Loucy (cell line): ENCODE measurements at regions not wholly inside any gene's neighbourhood (a gene's known extent, or its start where the extent isn't known, plus 50 kb on each side); places are given as distances from the start of the nearest gene placed in this dataset.

Source experiments
- H2AFZ ChIP-seq: fragments of 200-600 bp; sonication (generic); 2 replicates; pipeline ENCODE4 v1.6.0; 2016; ENCODE audit warnings: antibody characterized with exemption, mild to moderate bottlenecking, low read length, moderate library complexity
- H3F3A ChIP-seq: fragments of 200-600 bp; 2 replicates; pipeline ENCODE4 v1.6.0; 2016; ENCODE audit warnings: antibody characterized with exemption, low read depth, mild to moderate bottlenecking
- H3K27me3 ChIP-seq: fragments of 200-600 bp; sonication (generic); 2 replicates; pipeline ENCODE4 v1.6.1; 2014; ENCODE audit warnings: low read length, mild to moderate bottlenecking; ENCODE audit not compliant: insufficient read depth, poor library complexity, severe bottlenecking
- H3K36me3 ChIP-seq: fragments of 200-600 bp; sonication (generic); 2 replicates; pipeline ENCODE4 v1.6.1; 2016; ENCODE audit warnings: low read length; ENCODE audit not compliant: insufficient read depth
- H3K4me1 ChIP-seq: fragments of 200-600 bp; sonication (generic); 2 replicates; pipeline ENCODE4 v1.5.1; 2014; ENCODE audit warnings: low read length, mild to moderate bottlenecking; ENCODE audit not compliant: insufficient read depth, poor library complexity, severe bottlenecking
- H3K4me2 ChIP-seq: fragments of 200-600 bp; sonication (generic); 2 replicates; pipeline ENCODE4 v1.6.0; 2014; ENCODE audit warnings: antibody characterized with exemption, low read length, low read depth, mild to moderate bottlenecking; ENCODE audit not compliant: poor library complexity, severe bottlenecking
- H3K4me3 ChIP-seq: fragments of 200-600 bp; sonication (generic); 2 replicates; pipeline ENCODE4 v1.5.1; 2014; ENCODE audit warnings: low read length, mild to moderate bottlenecking, mixed read lengths; ENCODE audit not compliant: poor library complexity, severe bottlenecking
- H3K79me2 ChIP-seq: fragments of 200-600 bp; sonication (generic); 2 replicates; pipeline ENCODE4 v1.6.1; 2014; ENCODE audit warnings: low read length; ENCODE audit not compliant: insufficient read depth
- H3K9ac ChIP-seq: fragments of 200-600 bp; sonication (generic); 2 replicates; pipeline ENCODE4 v1.6.0; 2014; ENCODE audit warnings: mild to moderate bottlenecking, low read depth, low read length, moderate library complexity; ENCODE audit not compliant: poor library complexity, severe bottlenecking
- H3K9me2 ChIP-seq: fragments of 200-600 bp; sonication (generic); replicated peaks from 2 replicates; pipeline ENCODE4 v1.6.1; 2016; ENCODE audit warnings: low read depth, low read length, mixed read lengths
- H3K9me3 ChIP-seq: fragments of 200-600 bp; sonication (generic); 2 replicates; pipeline ENCODE4 v1.6.1; 2014; ENCODE audit warnings: mild to moderate bottlenecking, antibody characterized with exemption, low read length, low read depth; ENCODE audit not compliant: insufficient read depth
- H4K20me1 ChIP-seq: fragments of 200-600 bp; sonication (generic); 2 replicates; pipeline ENCODE4 v1.6.0; 2014; ENCODE audit warnings: antibody characterized with exemption, low read length, mild to moderate bottlenecking; ENCODE audit not compliant: insufficient read depth, poor library complexity, severe bottlenecking
- EZH2phosphoT487 ChIP-seq: fragments of 200-600 bp; IDR thresholded peaks from 2 replicates; pipeline ENCODE4 v1.6.1; 2018; ENCODE audit warnings: antibody characterized with exemption, mild to moderate bottlenecking, moderate library complexity, borderline replicate concordance
- TF ChIP-seq, protein P1 (sequence below): fragments of 200-600 bp; sonication (generic); conservative IDR thresholded peaks from 2 replicates; pipeline ENCODE4 v1.5.1; 2014; ENCODE audit warnings: mild to moderate bottlenecking, antibody characterized with exemption, low read length

DNA sequence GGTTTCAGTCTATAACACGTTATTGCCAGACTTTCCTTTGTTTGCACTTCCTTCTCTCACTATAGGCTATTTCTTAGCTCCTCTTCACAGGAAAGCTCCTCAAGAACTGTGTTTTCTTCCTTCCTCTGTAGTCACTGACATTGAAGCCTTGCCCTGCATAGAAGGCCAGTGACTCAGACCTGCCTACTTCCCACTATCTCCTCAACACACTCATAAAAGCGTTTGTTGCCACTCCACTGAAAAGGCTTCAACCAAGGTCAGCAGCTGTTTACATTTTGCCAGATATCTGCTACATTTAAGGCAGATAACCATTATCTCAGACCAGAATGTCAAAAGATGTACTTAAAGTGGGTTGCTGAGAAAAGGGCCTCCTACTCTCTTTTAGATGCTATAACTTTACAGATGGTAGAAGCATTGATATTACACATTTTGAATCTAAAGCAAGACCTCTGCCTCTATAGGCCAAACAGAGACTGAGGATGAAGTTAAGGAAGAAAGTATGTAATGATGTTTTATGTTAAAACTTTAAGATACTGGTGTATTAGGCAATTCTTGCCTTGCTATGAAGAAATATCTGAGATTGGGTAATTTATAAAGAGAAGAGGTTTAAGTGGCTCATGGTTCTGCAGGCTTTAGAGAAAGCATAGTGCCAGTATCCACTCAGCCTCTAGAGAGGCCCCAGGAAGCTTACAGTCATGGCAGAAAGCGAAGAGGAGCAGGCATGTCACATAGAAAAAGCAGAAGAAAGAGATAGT lies 233.3 kb upstream of the FLRT2 start:
- Histone ChIP-seq H2AFZ (no peak overlapping the region), H3K9me2 (no peaks in the 10 kb centered on the region), H3K79me2 (no peaks in the 10 kb centered on the region), H3K9ac (no peak overlapping the region), H3K4me2 (no peak overlapping the region), H3F3A (no peaks in the 10 kb centered on the region), H3K36me3 (no peaks in the 10 kb centered on the region), H3K4me1 (peaks cover 6% of the 10 kb centered on the region), H3K27me3 (no peaks in the 10 kb centered on the region), H3K9me3 (no peaks in the 10 kb centered on the region), H4K20me1 (no peaks in the 10 kb centered on the region), H3K4me3 (no peak overlapping the region)
- TF ChIP-seq EZH2phosphoT487, result no peak
- TF ChIP-seq, protein P1, sequence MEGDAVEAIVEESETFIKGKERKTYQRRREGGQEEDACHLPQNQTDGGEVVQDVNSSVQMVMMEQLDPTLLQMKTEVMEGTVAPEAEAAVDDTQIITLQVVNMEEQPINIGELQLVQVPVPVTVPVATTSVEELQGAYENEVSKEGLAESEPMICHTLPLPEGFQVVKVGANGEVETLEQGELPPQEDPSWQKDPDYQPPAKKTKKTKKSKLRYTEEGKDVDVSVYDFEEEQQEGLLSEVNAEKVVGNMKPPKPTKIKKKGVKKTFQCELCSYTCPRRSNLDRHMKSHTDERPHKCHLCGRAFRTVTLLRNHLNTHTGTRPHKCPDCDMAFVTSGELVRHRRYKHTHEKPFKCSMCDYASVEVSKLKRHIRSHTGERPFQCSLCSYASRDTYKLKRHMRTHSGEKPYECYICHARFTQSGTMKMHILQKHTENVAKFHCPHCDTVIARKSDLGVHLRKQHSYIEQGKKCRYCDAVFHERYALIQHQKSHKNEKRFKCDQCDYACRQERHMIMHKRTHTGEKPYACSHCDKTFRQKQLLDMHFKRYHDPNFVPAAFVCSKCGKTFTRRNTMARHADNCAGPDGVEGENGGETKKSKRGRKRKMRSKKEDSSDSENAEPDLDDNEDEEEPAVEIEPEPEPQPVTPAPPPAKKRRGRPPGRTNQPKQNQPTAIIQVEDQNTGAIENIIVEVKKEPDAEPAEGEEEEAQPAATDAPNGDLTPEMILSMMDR, result no peak

DNA sequence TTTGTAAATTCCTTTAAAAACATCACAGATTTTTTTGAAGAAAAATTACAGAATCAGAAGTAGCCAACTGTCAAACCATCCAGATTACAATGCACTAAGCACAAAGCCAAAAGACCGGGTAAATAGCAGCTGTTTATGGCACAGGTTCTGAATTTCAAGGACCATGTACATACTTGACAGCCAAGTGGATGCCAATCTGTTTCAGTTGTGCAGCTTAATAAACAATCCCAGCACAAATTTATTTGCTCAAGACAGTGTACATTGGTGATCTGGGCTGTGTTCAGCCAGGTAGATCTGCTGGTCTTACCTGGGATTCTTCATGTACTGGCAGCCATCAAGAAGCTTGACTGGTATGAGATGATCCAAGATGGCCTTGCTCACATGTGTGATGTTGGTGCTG lies 229.8 kb upstream of the FLRT2 start:
- Histone ChIP-seq H3K9ac (no peak overlapping the region), H2AFZ (no peak overlapping the region), H3K4me2 (no peak overlapping the region), H3F3A (no peaks in the 10 kb centered on the region), H3K79me2 (no peaks in the 10 kb centered on the region), H3K27me3 (no peaks in the 10 kb centered on the region), H3K4me3 (no peak overlapping the region), H3K4me1 (peaks cover 6% of the 10 kb centered on the region), H3K36me3 (no peaks in the 10 kb centered on the region), H3K9me2 (no peaks in the 10 kb centered on the region), H3K9me3 (no peaks in the 10 kb centered on the region), H4K20me1 (no peaks in the 10 kb centered on the region)
- no peak for TF ChIP-seq EZH2phosphoT487
- TF ChIP-seq, protein P1, result no peak

DNA sequence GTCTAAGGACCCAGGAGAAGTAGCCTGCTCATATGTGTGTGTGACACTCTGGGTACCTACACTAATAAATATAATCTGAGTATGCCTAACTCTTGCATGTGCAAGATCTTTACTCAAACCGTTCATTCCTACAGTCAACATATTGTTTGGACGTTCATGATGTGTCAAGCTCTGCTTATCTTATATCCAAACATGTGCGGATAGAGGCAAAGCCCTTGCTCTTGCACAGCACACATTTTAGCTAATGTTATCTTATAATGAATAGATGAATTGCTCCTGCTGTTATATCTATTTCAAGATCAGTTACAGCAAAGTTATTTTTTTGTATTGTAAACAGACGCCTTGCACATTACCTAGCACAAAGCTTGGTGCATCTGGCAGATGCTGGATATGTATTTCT lies 228.4 kb upstream of the FLRT2 start:
- Histone ChIP-seq H3F3A (no peaks in the 10 kb centered on the region), H3K4me3 (no peak overlapping the region), H3K4me1 (peaks cover 2% of the 10 kb centered on the region), H3K9ac (no peak overlapping the region), H2AFZ (no peak overlapping the region), H3K27me3 (no peaks in the 10 kb centered on the region), H3K4me2 (no peak overlapping the region), H3K9me2 (no peaks in the 10 kb centered on the region), H3K79me2 (no peaks in the 10 kb centered on the region), H3K9me3 (no peaks in the 10 kb centered on the region), H3K36me3 (no peaks in the 10 kb centered on the region), H4K20me1 (no peaks in the 10 kb centered on the region)
- TF ChIP-seq EZH2phosphoT487, result no peak
- TF ChIP-seq, protein P1, result no peak
